ACC112 (cell line): ENCODE measurements at regions not wholly inside any gene's neighbourhood (a gene's known extent, or its start where the extent isn't known, plus 50 kb on each side); places are given as distances from the start of the nearest gene placed in this dataset.

ENCODE experiments used
- H2AFZ ChIP-seq: fragments of 200-600 bp; sonication (generic); one replicate; pipeline ENCODE4 v1.6.0; 2017; ENCODE audit warnings: antibody characterized with exemption, low read length; ENCODE audit not compliant: unreplicated experiment
- H3K27ac ChIP-seq: fragments of 200-600 bp; sonication (generic); 2 replicates; pipeline ENCODE4 v1.5.1; 2014; ENCODE audit warnings: low read depth, mild to moderate bottlenecking, antibody characterized with exemption, low read length, moderate library complexity
- H3K27me3 ChIP-seq: fragments of 200-600 bp; sonication (generic); 2 replicates; pipeline ENCODE4 v1.6.1; 2014; ENCODE audit warnings: mild to moderate bottlenecking, antibody characterized with exemption, low read length, moderate library complexity, mixed read lengths; ENCODE audit not compliant: insufficient read depth
- H3K36me3 ChIP-seq: fragments of 200-600 bp; sonication (generic); 2 replicates; pipeline ENCODE4 v1.6.1; 2016; ENCODE audit warnings: mild to moderate bottlenecking, antibody characterized with exemption, low read length, moderate library complexity, mixed read lengths; ENCODE audit not compliant: insufficient read depth
- H3K4me1 ChIP-seq: fragments of 200-600 bp; sonication (generic); one replicate; pipeline ENCODE4 v1.6.1; 2016; ENCODE audit warnings: low read length, mixed read lengths; ENCODE audit not compliant: insufficient read depth, unreplicated experiment, control insufficient read depth
- H3K4me3 ChIP-seq: fragments of 200-600 bp; sonication (generic); 2 replicates; pipeline ENCODE4 v1.5.1; 2014; ENCODE audit warnings: mild to moderate bottlenecking, low read depth, low read length
- H3K79me2 ChIP-seq: fragments of 200-600 bp; sonication (generic); one replicate; pipeline ENCODE4 v1.6.0; 2016; ENCODE audit warnings: low read length; ENCODE audit not compliant: control insufficient read depth, unreplicated experiment, insufficient read depth

- H2AFZ ChIP-seq: no peak overlapping the region
- no peaks in the 10 kb centered on the region for H3K79me2 ChIP-seq
- H3K27me3 ChIP-seq: no peaks in the 10 kb centered on the region
- H3K27ac ChIP-seq: no peak overlapping the region
- no peaks in the 10 kb centered on the region for H3K36me3 ChIP-seq
- H3K4me3 ChIP-seq: no peak overlapping the region
- no peaks in the 10 kb centered on the region for H3K4me1 ChIP-seq
These were observed 373.4 kb downstream of the NUAK1 start for GRCh38 chr12:105765053-105766014.

DNA sequence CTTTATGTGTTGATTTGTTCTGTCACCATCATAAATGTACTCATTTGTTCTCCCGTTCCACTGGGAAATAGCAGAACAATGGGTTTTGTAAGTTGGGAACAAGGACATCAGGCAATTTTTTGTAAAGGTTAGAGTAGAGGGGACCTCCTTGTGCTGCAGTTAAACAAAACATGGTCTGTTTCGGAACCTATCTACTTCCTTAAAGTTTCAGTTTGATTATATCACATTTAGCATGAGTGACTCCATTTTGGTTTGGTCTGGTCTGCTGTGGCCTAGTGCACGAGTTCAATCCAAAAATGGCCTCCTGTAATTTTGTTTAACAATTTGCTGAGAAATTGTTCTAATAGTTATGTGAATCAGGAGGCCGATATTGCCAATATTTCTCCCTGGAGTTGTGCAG lies 372.7 kb downstream of the NUAK1 start:
- Histone ChIP-seq H3K4me1 (no peaks in the 10 kb centered on the region), H2AFZ (no peak overlapping the region), H3K36me3 (no peaks in the 10 kb centered on the region), H3K27me3 (no peaks in the 10 kb centered on the region), H3K4me3 (no peak overlapping the region), H3K27ac (no peak overlapping the region), H3K79me2 (no peaks in the 10 kb centered on the region)

DNA sequence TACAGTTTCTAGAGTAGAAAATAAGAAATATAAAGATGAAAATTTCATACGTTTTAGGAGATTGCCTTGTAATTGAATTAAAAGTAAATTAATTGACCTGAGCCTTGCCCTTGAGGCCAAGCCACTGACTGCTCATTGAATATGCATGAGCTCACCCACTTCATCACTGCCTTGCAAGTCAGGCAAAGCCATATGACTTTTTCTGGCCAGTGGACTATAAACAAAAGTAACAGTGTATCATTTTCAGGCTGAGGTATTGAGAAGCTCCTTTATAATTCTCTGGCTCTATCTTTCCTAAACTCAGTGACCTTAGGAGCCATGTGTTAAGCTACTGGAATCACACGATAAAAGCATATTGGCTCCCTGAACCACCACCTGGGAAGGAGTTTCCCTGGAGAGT lies 369.3 kb downstream of the NUAK1 start:
- H3K4me1 ChIP-seq: no peaks in the 10 kb centered on the region
- H3K36me3 ChIP-seq: no peaks in the 10 kb centered on the region
- H3K27me3 ChIP-seq: no peaks in the 10 kb centered on the region
- no peaks in the 10 kb centered on the region for H3K79me2 ChIP-seq
- no peak overlapping the region for H2AFZ ChIP-seq
- no peak overlapping the region for H3K27ac ChIP-seq
- H3K4me3 ChIP-seq: no peak overlapping the region

GRCh38 chr12:105773471-105773870 lies 365.3 kb downstream of the NUAK1 start:
- no peaks in the 10 kb centered on the region for H3K27me3 ChIP-seq
- H3K4me3 ChIP-seq: no peak overlapping the region
- H3K36me3 ChIP-seq: no peaks in the 10 kb centered on the region
- no peak overlapping the region for H3K27ac ChIP-seq
- no peaks in the 10 kb centered on the region for H3K79me2 ChIP-seq
- H3K4me1 ChIP-seq: no peaks in the 10 kb centered on the region
- H2AFZ ChIP-seq: no peak overlapping the region

GRCh38 chr12:105774037-105774436 lies 364.7 kb downstream of the NUAK1 start:
- H3K79me2 ChIP-seq: no peaks in the 10 kb centered on the region

DNA sequence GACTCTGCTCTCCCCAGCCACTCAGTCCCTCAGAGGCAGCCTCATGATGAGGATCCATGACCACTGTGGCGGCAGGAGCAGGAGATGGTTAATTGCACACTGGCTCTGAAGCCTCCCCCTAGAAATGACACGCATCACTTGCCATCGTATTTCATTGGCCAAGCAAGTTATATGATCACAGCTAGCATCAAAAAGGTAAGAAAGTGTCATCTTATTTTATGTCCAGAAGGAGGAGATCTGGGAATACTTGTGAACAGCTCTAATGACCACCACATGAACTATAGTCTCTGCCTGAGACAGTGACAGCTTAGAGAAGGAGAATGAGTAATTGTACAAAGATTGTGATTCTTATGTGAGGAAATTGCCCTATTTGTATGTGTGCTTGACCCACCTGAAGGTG lies 363.4 kb downstream of the NUAK1 start:
- H3K27ac ChIP-seq: no peak overlapping the region
- H3K4me3 ChIP-seq: no peak overlapping the region
- no peaks in the 10 kb centered on the region for H3K4me1 ChIP-seq
- H3K79me2 ChIP-seq: no peaks in the 10 kb centered on the region
- H3K27me3 ChIP-seq: no peaks in the 10 kb centered on the region
- no peaks in the 10 kb centered on the region for H3K36me3 ChIP-seq
- H2AFZ ChIP-seq: no peak overlapping the region

More at GRCh38 chr12:105774037-105774436, 364.7 kb downstream of the NUAK1 start:
- Histone ChIP-seq H2AFZ (no peak overlapping the region), H3K4me1 (no peaks in the 10 kb centered on the region), H3K27me3 (no peaks in the 10 kb centered on the region), H3K27ac (no peak overlapping the region), H3K4me3 (no peak overlapping the region), H3K36me3 (no peaks in the 10 kb centered on the region)

DNA sequence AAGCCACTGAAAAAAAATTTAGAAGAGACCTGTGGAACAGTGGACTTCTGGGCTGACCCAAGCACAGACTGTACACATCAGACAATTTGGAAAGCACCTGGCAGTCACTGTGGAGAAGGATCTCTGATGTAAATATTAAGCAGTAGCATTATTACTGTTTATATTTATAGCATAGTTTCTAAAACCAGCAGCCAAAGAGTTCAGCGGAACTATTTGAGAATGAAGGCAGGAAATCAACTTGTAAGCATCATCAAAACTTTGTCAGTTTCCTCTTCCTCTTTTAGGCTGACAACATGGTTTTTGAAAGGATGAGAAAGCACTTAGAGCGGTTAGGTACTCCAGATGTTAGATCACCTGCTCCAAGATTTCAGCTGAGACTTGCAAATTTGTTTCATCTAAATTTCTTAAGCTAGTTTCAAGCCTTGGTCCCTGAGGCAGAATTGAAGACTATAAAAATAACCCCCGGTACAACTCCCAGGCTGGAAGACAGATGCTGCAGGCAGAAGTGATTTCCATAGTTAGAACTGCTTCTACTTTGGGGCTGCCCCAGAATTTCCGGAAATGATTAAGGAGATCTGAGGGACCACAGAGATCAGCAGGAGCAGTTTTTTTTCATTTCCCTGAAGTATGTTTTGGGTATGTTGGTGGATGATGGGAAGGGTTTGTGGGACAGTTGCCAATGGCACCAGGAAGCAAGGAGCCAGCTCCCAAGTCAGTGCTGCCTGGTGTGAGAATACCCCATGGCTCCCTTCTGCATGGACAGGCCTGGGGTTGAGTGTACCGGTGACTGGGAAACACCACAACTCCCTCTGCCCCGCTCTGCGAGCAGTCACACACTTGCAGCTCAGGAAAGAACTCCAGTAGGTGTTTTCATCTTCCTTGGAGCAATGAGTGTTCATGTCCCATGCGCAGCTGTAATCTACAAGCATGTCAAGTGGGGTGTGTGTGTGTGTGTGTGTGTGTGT lies 354.5 kb downstream of the NUAK1 start:
- no peak overlapping the region for H3K4me3 ChIP-seq
- H3K27ac ChIP-seq: no peak overlapping the region
- H3K79me2 ChIP-seq: no peaks in the 10 kb centered on the region
- no peaks in the 10 kb centered on the region for H3K27me3 ChIP-seq
- no peak overlapping the region for H2AFZ ChIP-seq
- no peaks in the 10 kb centered on the region for H3K36me3 ChIP-seq
- H3K4me1 ChIP-seq: no peaks in the 10 kb centered on the region

DNA sequence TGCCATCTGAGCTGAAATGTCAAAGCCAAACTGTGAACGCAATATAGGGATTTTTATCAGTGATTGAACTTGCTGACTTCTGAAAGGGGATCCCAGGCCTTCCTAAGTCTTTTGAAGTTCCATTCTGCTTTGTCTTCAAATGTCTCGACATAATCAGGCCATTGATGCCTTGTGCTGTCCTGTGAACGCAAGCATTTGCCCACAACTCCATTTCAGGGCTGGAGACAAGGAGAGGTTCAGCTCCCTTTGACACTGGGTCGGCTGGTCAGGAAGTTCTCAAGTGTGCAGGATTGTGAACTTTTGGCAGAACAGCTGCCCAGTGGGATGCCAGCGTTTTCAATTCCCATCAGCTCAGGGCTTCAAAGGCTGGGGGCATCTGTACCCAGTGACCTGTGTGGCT lies 345.3 kb downstream of the NUAK1 start:
- Histone ChIP-seq H3K36me3 (no peaks in the 10 kb centered on the region), H2AFZ (no peak overlapping the region), H3K4me1 (no peaks in the 10 kb centered on the region), H3K79me2 (no peaks in the 10 kb centered on the region), H3K27me3 (no peaks in the 10 kb centered on the region; the same call in 1 of the 2 replicates), H3K4me3 (no peak overlapping the region), H3K27ac (no peak overlapping the region)

- H3K4me3 ChIP-seq: no peak overlapping the region
- no peaks in the 10 kb centered on the region for H3K79me2 ChIP-seq
- H3K27ac ChIP-seq: no peak overlapping the region
- no peak overlapping the region for H2AFZ ChIP-seq
- no peaks in the 10 kb centered on the region for H3K4me1 ChIP-seq
- no peaks in the 10 kb centered on the region; the same call in 1 of the 2 replicates for H3K27me3 ChIP-seq
- H3K36me3 ChIP-seq: no peaks in the 10 kb centered on the region
These were observed 340.4 kb downstream of the NUAK1 start for GRCh38 chr12:105798256-105798845.

DNA sequence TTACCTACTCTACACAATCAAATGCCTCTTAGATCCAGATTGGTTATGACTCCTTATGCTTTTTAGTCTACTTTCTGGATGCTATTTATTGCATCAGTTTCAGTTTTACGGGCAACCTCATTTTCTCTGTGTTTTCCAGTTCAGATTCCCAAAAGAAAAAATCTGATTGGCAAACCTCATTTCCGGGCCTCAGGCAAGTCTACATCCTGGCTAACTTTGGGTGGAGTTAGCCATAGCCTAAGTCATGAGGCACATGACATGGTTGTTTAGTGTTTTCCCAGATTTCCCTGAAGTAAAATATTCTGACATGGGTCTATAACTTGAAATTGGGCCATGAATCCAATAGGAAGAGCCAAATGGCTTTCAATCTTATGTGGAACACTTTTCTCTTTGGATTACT lies 339.7 kb downstream of the NUAK1 start:
- H3K36me3 ChIP-seq: no peaks in the 10 kb centered on the region
- no peaks in the 10 kb centered on the region for H3K79me2 ChIP-seq
- H2AFZ ChIP-seq: no peak overlapping the region
- H3K27ac ChIP-seq: no peak overlapping the region
- no peak overlapping the region for H3K4me3 ChIP-seq
- no peaks in the 10 kb centered on the region for H3K4me1 ChIP-seq
- H3K27me3 ChIP-seq: no peaks in the 10 kb centered on the region
